ENCODE measurements at regions not wholly inside any gene's neighbourhood (a gene's known extent, or its start where the extent isn't known, plus 50 kb on each side); places are given as distances from the start of the nearest gene placed in this dataset.

- TF ChIP-seq CTCF (IDR thresholded peaks at IDR 0.05) (no peak), POLR2AphosphoS5 (IDR thresholded peaks at IDR 0.05) (no peak)
Observed at GRCh38 chr20:56805966-56806365, 176.9 kb downstream of the TFAP2C start.
